ENCODE measurements at regions not wholly inside any gene's neighbourhood (a gene's known extent, or its start where the extent isn't known, plus 50 kb on each side); places are given as distances from the start of the nearest gene placed in this dataset.

GRCh38 chr19:28607066-28607583 lies 605.8 kb downstream of the UQCRFS1 start:
- H3K36me3 ChIP-seq (ENCODE audit: insufficient read depth, low read length): peaks cover 10% of the 10 kb centered on the region; the same call in 1 of the 2 replicates
- no peak overlapping the region for H3K4me3 ChIP-seq (ENCODE audit: low read length)
- peaks cover 19% of the 10 kb centered on the region for H3K9me3 ChIP-seq (ENCODE audit: insufficient read depth, low read depth, low read length)
- 96% methylated on average over 14 of the region's 14 CpGs for WGBS
- no peak overlapping the region for H3K9ac ChIP-seq (ENCODE audit: low read depth, low read length)
- H3K27ac ChIP-seq (ENCODE audit: low read depth, low read length): no peak overlapping the region
- H3K4me1 ChIP-seq (ENCODE audit: insufficient read depth, low read length): no peaks in the 10 kb centered on the region
- no peaks in the 10 kb centered on the region for H3K27me3 ChIP-seq (ENCODE audit: insufficient read depth, low read length)

- no peak overlapping the region for H3K27ac ChIP-seq (ENCODE audit: low read depth, low read length)
- no peak overlapping the region for H3K4me3 ChIP-seq (ENCODE audit: low read length)
- H3K27me3 ChIP-seq (ENCODE audit: insufficient read depth, low read length): no peaks in the 10 kb centered on the region
- H3K9me3 ChIP-seq (ENCODE audit: insufficient read depth, low read depth, low read length): peaks cover 19% of the 10 kb centered on the region
- H3K4me1 ChIP-seq (ENCODE audit: insufficient read depth, low read length): no peaks in the 10 kb centered on the region
- no peak overlapping the region for H3K9ac ChIP-seq (ENCODE audit: low read depth, low read length)
- WGBS: 89% methylated on average over 14 of the region's 14 CpGs
- H3K36me3 ChIP-seq (ENCODE audit: insufficient read depth, low read length): peaks cover 10% of the 10 kb centered on the region; the same call in 1 of the 2 replicates
These were observed 606.5 kb downstream of the UQCRFS1 start for GRCh38 chr19:28606269-28607032.

- Histone ChIP-seq H3K27ac (ENCODE audit: low read depth, low read length) (no peak overlapping the region), H3K27me3 (ENCODE audit: insufficient read depth, low read length) (no peaks in the 10 kb centered on the region), H3K4me1 (ENCODE audit: insufficient read depth, low read length) (no peaks in the 10 kb centered on the region), H3K36me3 (ENCODE audit: insufficient read depth, low read length) (peaks cover 10% of the 10 kb centered on the region; the same call in 1 of the 2 replicates), H3K9me3 (ENCODE audit: insufficient read depth, low read depth, low read length) (peaks cover 19% of the 10 kb centered on the region), H3K9ac (ENCODE audit: low read depth, low read length) (no peak overlapping the region), H3K4me3 (ENCODE audit: low read length) (no peak overlapping the region)
- WGBS: 95% methylated on average over 5 of the region's 8 CpGs
These were observed 607.3 kb downstream of the UQCRFS1 start for GRCh38 chr19:28605501-28606268.

- Histone ChIP-seq H3K4me1 (ENCODE audit: insufficient read depth, low read length) (no peaks in the 10 kb centered on the region), H3K27ac (ENCODE audit: low read depth, low read length) (no peak overlapping the region), H3K27me3 (ENCODE audit: insufficient read depth, low read length) (no peaks in the 10 kb centered on the region), H3K9ac (ENCODE audit: low read depth, low read length) (no peak overlapping the region), H3K36me3 (ENCODE audit: insufficient read depth, low read length) (peaks cover 10% of the 10 kb centered on the region; the same call in 1 of the 2 replicates), H3K9me3 (ENCODE audit: insufficient read depth, low read depth, low read length) (peaks cover 19% of the 10 kb centered on the region), H3K4me3 (ENCODE audit: low read length) (no peak overlapping the region)
- WGBS: 100% methylated on average over 2 of the region's 2 CpGs
These were observed 609.5 kb downstream of the UQCRFS1 start for GRCh38 chr19:28603453-28603852.

GRCh38 chr19:28602675-28603298 lies 610.2 kb downstream of the UQCRFS1 start:
- Histone ChIP-seq H3K4me3 (ENCODE audit: low read length) (no peak overlapping the region), H3K4me1 (ENCODE audit: insufficient read depth, low read length) (no peaks in the 10 kb centered on the region), H3K36me3 (ENCODE audit: insufficient read depth, low read length) (peaks cover 10% of the 10 kb centered on the region; the same call in 1 of the 2 replicates), H3K9ac (ENCODE audit: low read depth, low read length) (no peak overlapping the region), H3K27me3 (ENCODE audit: insufficient read depth, low read length) (no peaks in the 10 kb centered on the region), H3K9me3 (ENCODE audit: insufficient read depth, low read depth, low read length) (peaks cover 19% of the 10 kb centered on the region), H3K27ac (ENCODE audit: low read depth, low read length) (no peak overlapping the region)
- WGBS: 90% methylated on average over 8 of the region's 9 CpGs

- Histone ChIP-seq H3K27me3 (ENCODE audit: insufficient read depth, low read length) (no peaks in the 10 kb centered on the region), H3K36me3 (ENCODE audit: insufficient read depth, low read length) (peaks cover 10% of the 10 kb centered on the region; the same call in 1 of the 2 replicates), H3K9ac (ENCODE audit: low read depth, low read length) (no peak overlapping the region), H3K27ac (ENCODE audit: low read depth, low read length) (no peak overlapping the region), H3K4me1 (ENCODE audit: insufficient read depth, low read length) (no peaks in the 10 kb centered on the region), H3K4me3 (ENCODE audit: low read length) (no peak overlapping the region), H3K9me3 (ENCODE audit: insufficient read depth, low read depth, low read length) (peaks cover 13% of the 10 kb centered on the region)
- 88% methylated on average over 10 of the region's 10 CpGs for WGBS
These were observed 611.1 kb downstream of the UQCRFS1 start for GRCh38 chr19:28601723-28602440.

GRCh38 chr19:28598861-28599260 lies 614.1 kb downstream of the UQCRFS1 start:
- WGBS: 76% methylated on average over 3 of the region's 3 CpGs
- no peaks in the 10 kb centered on the region for H3K27me3 ChIP-seq (ENCODE audit: insufficient read depth, low read length)
- H3K4me1 ChIP-seq (ENCODE audit: insufficient read depth, low read length): no peaks in the 10 kb centered on the region

GRCh38 chr19:28596561-28597071 lies 616.3 kb downstream of the UQCRFS1 start:
- H3K36me3 ChIP-seq (ENCODE audit: insufficient read depth, low read length): 0 out of 2 replicates have a peak, but pooled peaks cover 3% of the 10 kb centered on the region
- H3K9ac ChIP-seq (ENCODE audit: low read depth, low read length): no peak overlapping the region
- WGBS: 92% methylated on average over 12 of the region's 12 CpGs
- H3K9me3 ChIP-seq (ENCODE audit: insufficient read depth, low read depth, low read length): no peaks in the 10 kb centered on the region
- no peak overlapping the region for H3K4me3 ChIP-seq (ENCODE audit: low read length)
- H3K4me1 ChIP-seq (ENCODE audit: insufficient read depth, low read length): no peaks in the 10 kb centered on the region
- H3K27ac ChIP-seq (ENCODE audit: low read depth, low read length): no peak overlapping the region
- H3K27me3 ChIP-seq (ENCODE audit: insufficient read depth, low read length): no peaks in the 10 kb centered on the region

More at GRCh38 chr19:28598861-28599260, 614.1 kb downstream of the UQCRFS1 start:
- H3K9ac ChIP-seq (ENCODE audit: low read depth, low read length): no peak overlapping the region
- no peaks in the 10 kb centered on the region for H3K9me3 ChIP-seq (ENCODE audit: insufficient read depth, low read depth, low read length)
- no peak overlapping the region for H3K4me3 ChIP-seq (ENCODE audit: low read length)
- H3K36me3 ChIP-seq (ENCODE audit: insufficient read depth, low read length): no peaks in the 10 kb centered on the region
- no peak overlapping the region for H3K27ac ChIP-seq (ENCODE audit: low read depth, low read length)

GRCh38 chr19:28595722-28596480 lies 617.0 kb downstream of the UQCRFS1 start:
- no peaks in the 10 kb centered on the region for H3K9me3 ChIP-seq (ENCODE audit: insufficient read depth, low read depth, low read length)
- H3K4me1 ChIP-seq (ENCODE audit: insufficient read depth, low read length): no peaks in the 10 kb centered on the region
- no peak overlapping the region for H3K9ac ChIP-seq (ENCODE audit: low read depth, low read length)
- H3K27me3 ChIP-seq (ENCODE audit: insufficient read depth, low read length): no peaks in the 10 kb centered on the region
- 96% methylated on average over 4 of the region's 4 CpGs for WGBS
- 0 out of 2 replicates have a peak, but pooled peaks cover 3% of the 10 kb centered on the region for H3K36me3 ChIP-seq (ENCODE audit: insufficient read depth, low read length)
- H3K4me3 ChIP-seq (ENCODE audit: low read length): no peak overlapping the region
- no peak overlapping the region for H3K27ac ChIP-seq (ENCODE audit: low read depth, low read length)

GRCh38 chr19:28594737-28595136 lies 618.2 kb downstream of the UQCRFS1 start:
- Histone ChIP-seq H3K4me3 (ENCODE audit: low read length) (no peak overlapping the region), H3K36me3 (ENCODE audit: insufficient read depth, low read length) (0 out of 2 replicates have a peak, but pooled peaks cover 3% of the 10 kb centered on the region), H3K4me1 (ENCODE audit: insufficient read depth, low read length) (no peaks in the 10 kb centered on the region), H3K9me3 (ENCODE audit: insufficient read depth, low read depth, low read length) (no peaks in the 10 kb centered on the region), H3K27me3 (ENCODE audit: insufficient read depth, low read length) (no peaks in the 10 kb centered on the region), H3K9ac (ENCODE audit: low read depth, low read length) (no peak overlapping the region), H3K27ac (ENCODE audit: low read depth, low read length) (no peak overlapping the region)
- 97% methylated on average over 2 of the region's 2 CpGs for WGBS
